Skin of body (tissue), 1 donor: ENCODE measurements at regions not wholly inside any gene's neighbourhood (a gene's known extent, or its start where the extent isn't known, plus 50 kb on each side); places are given as distances from the start of the nearest gene placed in this dataset.

Experiments
- DNase-seq: peaks from one replicate; lab custom pipeline; 2025; lab: John Stamatoyannopoulos, UW

GRCh38 chr13:24007979-24008620 is 110.8 kb upstream of the C1QTNF9B start:
- DNase-seq: no peak

GRCh38 chr13:24008679-24009078 is 111.4 kb upstream of the C1QTNF9B start:
- DNase-seq: no peak

GRCh38 chr13:24011266-24011665 is 114.0 kb upstream of the C1QTNF9B start:
- DNase-seq: no peak

GRCh38 chr13:24012648-24013047 is 115.3 kb upstream of the C1QTNF9B start:
- DNase-seq: no peak

GRCh38 chr13:24013189-24013588 is 115.9 kb upstream of the C1QTNF9B start:
- DNase-seq: no peak

GRCh38 chr13:24016046-24016445 is 118.7 kb upstream of the C1QTNF9B start:
- no peak for DNase-seq

- DNase-seq: no peak
These were observed 125.3 kb upstream of the C1QTNF9B start for GRCh38 chr13:24022568-24022967.

GRCh38 chr13:24023073-24023472 is 125.8 kb upstream of the C1QTNF9B start:
- DNase-seq: no peak

GRCh38 chr13:24027494-24027893 is 130.2 kb upstream of the C1QTNF9B start:
- no peak for DNase-seq

GRCh38 chr13:24032252-24032651 is 128.3 kb upstream of the SPATA13 start:
- peak; percentile 50 for DNase-seq

- no peak for DNase-seq
These were observed 127.8 kb upstream of the SPATA13 start for GRCh38 chr13:24032674-24033073.

- DNase-seq: no peak
These were observed 126.8 kb upstream of the SPATA13 start for GRCh38 chr13:24033527-24034302.

- no peak for DNase-seq
These were observed 125.1 kb upstream of the SPATA13 start for GRCh38 chr13:24035411-24035810.

GRCh38 chr13:24036115-24036514 is 124.4 kb upstream of the SPATA13 start:
- peak; percentile 54 for DNase-seq

- DNase-seq: no peak
These were observed 122.1 kb upstream of the SPATA13 start for GRCh38 chr13:24038405-24038804.

GRCh38 chr13:24038841-24039330 is 121.6 kb upstream of the SPATA13 start:
- no peak for DNase-seq

GRCh38 chr13:24039621-24040475 is 120.7 kb upstream of the SPATA13 start:
- DNase-seq: no peak

- DNase-seq: no peak
These were observed 119.7 kb upstream of the SPATA13 start for GRCh38 chr13:24040835-24041234.

- no peak for DNase-seq
These were observed 118.8 kb upstream of the SPATA13 start for GRCh38 chr13:24041651-24042225.

- no peak for DNase-seq
These were observed 117.6 kb upstream of the SPATA13 start for GRCh38 chr13:24042710-24043440.
